Nephron (organoid): ENCODE measurements at regions not wholly inside any gene's neighbourhood (a gene's known extent, or its start where the extent isn't known, plus 50 kb on each side); places are given as distances from the start of the nearest gene placed in this dataset.

Source experiments
- H3K27ac Mint-ChIP-seq, 3 experiments: 2 replicates each; pipeline ENCODE4 v1.8.0; 2020; ENCODE audit warnings: mixed read lengths in 3 of 3, mild to moderate bottlenecking in 2 of 3, moderate library complexity in 1 of 3
- H3K27me3 Mint-ChIP-seq: 2 replicates; pipeline ENCODE4 v1.8.0; 2021; ENCODE audit warnings: low read depth, mild to moderate bottlenecking, moderate library complexity, mixed read lengths
- H3K36me3 Mint-ChIP-seq: 2 replicates; pipeline ENCODE4 v1.8.0; 2020; ENCODE audit warnings: low read depth, mixed read lengths
- H3K4me1 Mint-ChIP-seq: 2 replicates; pipeline ENCODE4 v1.8.0; 2020; ENCODE audit warnings: mixed read lengths
- H3K4me3 Mint-ChIP-seq, 3 experiments: 2 replicates each; pipeline ENCODE4 v1.8.0; 2020; ENCODE audit warnings: mild to moderate bottlenecking in 3 of 3, mixed read lengths in 3 of 3, moderate library complexity in 2 of 3
- H3K9me3 Mint-ChIP-seq: 2 replicates; pipeline ENCODE4 v1.8.0; 2020; ENCODE audit warnings: mixed read lengths
- CTCF ChIP-seq, 3 experiments: fragments of 200-600 bp; sonication (generic); IDR thresholded peaks; one replicate each; pipeline ENCODE4 v1.5.0; 2021; ENCODE audit warnings: antibody characterized with exemption in 3 of 3; ENCODE audit not compliant: unreplicated experiment in 3 of 3

DNA sequence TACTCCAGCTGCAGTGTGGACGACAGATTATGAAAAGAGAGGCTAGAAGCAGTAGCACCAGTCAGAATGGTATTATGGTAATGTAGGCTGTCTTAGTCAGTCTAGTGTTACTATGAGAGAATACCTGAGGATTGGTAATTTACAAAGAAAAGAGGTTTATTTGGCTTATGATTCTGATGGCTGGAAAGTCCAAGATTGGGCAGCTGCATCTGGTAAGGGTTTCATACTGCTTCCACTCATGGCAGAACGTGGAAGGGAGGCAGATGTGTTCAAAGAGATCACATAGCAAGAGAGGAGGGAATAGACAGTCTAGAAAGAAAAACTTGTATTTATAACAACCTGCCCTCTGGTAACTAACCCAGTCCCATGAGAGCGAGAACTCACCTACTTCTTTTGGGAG lies 77.3 kb upstream of the NAV2 start:
- Mint-ChIP-seq H3K27me3 (peaks cover 5% of the 10 kb centered on the region), H3K36me3 (no peaks in the 10 kb centered on the region), H3K27ac (no peak overlapping the region), H3K4me3 (no peak overlapping the region), H3K9me3 (peaks cover 2% of the 10 kb centered on the region), H3K4me1 (peaks cover 9% of the 10 kb centered on the region)
- TF ChIP-seq CTCF (IDR thresholded peaks at IDR 0.05; ENCODE audit: unreplicated experiment in 3 of 3): no peak

DNA sequence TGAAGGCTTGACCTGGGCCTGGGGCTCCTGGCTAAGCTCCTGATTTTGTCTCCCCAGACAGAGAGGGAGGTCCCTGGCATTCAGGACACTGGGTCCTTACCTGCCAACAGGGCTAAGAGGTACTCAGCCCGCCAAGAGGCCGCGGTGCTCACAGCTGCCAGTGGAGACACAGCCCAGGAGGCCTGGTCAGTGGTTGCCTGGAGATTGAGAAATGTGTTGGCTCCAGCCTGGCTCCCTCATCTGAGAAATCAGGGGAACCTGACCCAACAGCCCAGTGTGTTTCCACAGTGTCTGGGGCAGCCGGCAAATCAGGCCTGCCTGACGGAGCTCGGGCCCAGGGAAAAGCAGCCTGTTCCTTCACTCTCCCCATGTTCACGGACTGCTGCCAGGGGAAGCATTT lies 79.4 kb upstream of the NAV2 start:
- Mint-ChIP-seq H3K27ac (peak overlapping the region in 1 of 3 experiments; percentile 51), H3K4me3 (no peak overlapping the region), H3K36me3 (no peaks in the 10 kb centered on the region), H3K4me1 (peaks cover 9% of the 10 kb centered on the region), H3K9me3 (peaks cover 2% of the 10 kb centered on the region), H3K27me3 (peaks cover 3% of the 10 kb centered on the region)
- TF ChIP-seq CTCF (IDR thresholded peaks at IDR 0.05; ENCODE audit: unreplicated experiment in 3 of 3): no peak

DNA sequence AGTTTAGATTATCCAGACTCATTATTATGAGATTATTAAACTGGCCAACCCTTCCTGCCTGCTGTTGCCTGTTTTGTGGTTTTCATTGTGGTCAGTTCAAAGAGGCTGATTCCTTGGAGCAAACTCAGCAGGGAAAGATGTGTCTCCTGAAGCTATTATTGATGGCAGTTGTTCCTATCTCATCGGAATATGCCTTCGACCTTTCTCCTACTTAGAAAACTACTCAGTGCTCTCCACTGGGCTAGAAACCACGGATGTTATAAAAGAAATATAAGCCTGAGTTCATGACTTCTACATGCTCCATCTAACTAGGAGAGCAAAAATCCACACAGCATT lies 80.2 kb upstream of the NAV2 start:
- Mint-ChIP-seq H3K36me3 (no peaks in the 10 kb centered on the region), H3K27me3 (peaks cover 4% of the 10 kb centered on the region), H3K9me3 (peaks cover 2% of the 10 kb centered on the region), H3K4me1 (peaks cover 9% of the 10 kb centered on the region), H3K27ac (peak overlapping the region in 2 of 3 experiments; percentile 16 to 51), H3K4me3 (no peak overlapping the region)
- no peak for TF ChIP-seq CTCF (IDR thresholded peaks at IDR 0.05; ENCODE audit: unreplicated experiment in 3 of 3)

- TF ChIP-seq CTCF (IDR thresholded peaks at IDR 0.05; ENCODE audit: unreplicated experiment in 3 of 3): no peak
- Mint-ChIP-seq H3K9me3 (peaks cover 2% of the 10 kb centered on the region), H3K4me1 (peaks cover 9% of the 10 kb centered on the region)
Observed at GRCh38 chr11:19631712-19632498, 80.7 kb upstream of the NAV2 start.

GRCh38 chr11:19628018-19628417 lies 84.6 kb upstream of the NAV2 start:
- Mint-ChIP-seq H3K9me3 (peaks cover 17% of the 10 kb centered on the region), H3K4me3 (no peak overlapping the region), H3K27ac (no peak overlapping the region), H3K27me3 (peaks cover 4% of the 10 kb centered on the region), H3K36me3 (no peaks in the 10 kb centered on the region), H3K4me1 (peaks cover 8% of the 10 kb centered on the region)
- no peak for TF ChIP-seq CTCF (IDR thresholded peaks at IDR 0.05; ENCODE audit: unreplicated experiment in 3 of 3)

More at GRCh38 chr11:19631712-19632498, 80.7 kb upstream of the NAV2 start:
- Mint-ChIP-seq H3K4me3 (no peak overlapping the region), H3K27ac (peak overlapping the region in 1 of 3 experiments; percentile 51), H3K36me3 (no peaks in the 10 kb centered on the region), H3K27me3 (peaks cover 4% of the 10 kb centered on the region)

DNA sequence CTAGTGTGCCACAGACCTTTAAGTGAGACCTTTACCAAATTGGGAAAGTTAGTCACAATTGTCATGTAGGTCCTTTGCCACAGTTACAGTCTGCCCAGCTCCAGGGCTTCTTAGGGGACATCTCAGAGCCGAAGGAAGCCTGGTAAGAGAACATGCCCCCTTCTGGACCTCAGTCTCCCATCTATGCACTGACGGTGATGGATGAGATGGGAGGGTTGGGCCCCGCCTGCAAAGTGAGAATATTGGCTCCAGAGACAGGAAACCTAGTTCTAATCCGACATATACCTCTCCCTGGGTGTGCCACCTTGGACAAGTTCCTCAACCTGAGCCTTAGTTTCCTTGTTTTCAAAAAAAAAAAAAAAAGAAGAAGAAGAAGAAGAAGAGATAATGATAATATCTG lies 85.1 kb upstream of the NAV2 start:
- Mint-ChIP-seq H3K9me3 (peaks cover 18% of the 10 kb centered on the region), H3K36me3 (no peaks in the 10 kb centered on the region), H3K4me1 (peaks cover 3% of the 10 kb centered on the region), H3K27me3 (peaks cover 4% of the 10 kb centered on the region), H3K27ac (no peak overlapping the region), H3K4me3 (no peak overlapping the region)
- TF ChIP-seq CTCF (IDR thresholded peaks at IDR 0.05; ENCODE audit: unreplicated experiment in 3 of 3): no peak
